ENCODE measurements at regions not wholly inside any gene's neighbourhood (a gene's known extent, or its start where the extent isn't known, plus 50 kb on each side); places are given as distances from the start of the nearest gene placed in this dataset.

GRCh38 chr20:60349418-60349817 is 391.2 kb downstream of the CDH26 start:
- Histone ChIP-seq H3K36me3 (no peaks in the 10 kb centered on the region), H3K4me1 (ENCODE audit: insufficient read depth) (no peaks in the 10 kb centered on the region), H3K27me3 (no peaks in the 10 kb centered on the region), H3K4me3 (no peak overlapping the region), H3K9me3 (no peaks in the 10 kb centered on the region), H3K27ac (no peak overlapping the region)
- intact Hi-C loops (cut with DNase I): no loop called here
- WGBS, 3 donors: 85 to 88% (median 85%) methylated on average over 11 of the region's 11 CpGs
- no peak for TF ChIP-seq POLR2A (IDR thresholded peaks at IDR 0.05)
- TF ChIP-seq CTCF (IDR thresholded peaks at IDR 0.05): no peak
- no peak for TF ChIP-seq EP300 (IDR thresholded peaks at IDR 0.05)
- DNase-seq: no peak

- no peak for TF ChIP-seq CTCF (IDR thresholded peaks at IDR 0.05)
- TF ChIP-seq POLR2A (IDR thresholded peaks at IDR 0.05): no peak
- TF ChIP-seq EP300 (IDR thresholded peaks at IDR 0.05): no peak
These were observed 393.8 kb downstream of the CDH26 start for GRCh38 chr20:60352017-60352416.

GRCh38 chr20:60352596-60352995 is 394.4 kb downstream of the CDH26 start:
- intact Hi-C loops (cut with DNase I): no loop called here
- H3K36me3 ChIP-seq: no peaks in the 10 kb centered on the region
- no peaks in the 10 kb centered on the region for H3K27me3 ChIP-seq
- no peaks in the 10 kb centered on the region for H3K4me1 ChIP-seq (ENCODE audit: insufficient read depth)
- H3K9me3 ChIP-seq: no peaks in the 10 kb centered on the region
- DNase-seq: no peak
- no peak overlapping the region for H3K4me3 ChIP-seq
- TF ChIP-seq CTCF (IDR thresholded peaks at IDR 0.05) (no peak), EP300 (IDR thresholded peaks at IDR 0.05) (no peak), POLR2A (IDR thresholded peaks at IDR 0.05) (no peak)
- WGBS, 3 donors: 75 to 85% (median 78%) methylated on average over 6 of the region's 6 CpGs
- no peak overlapping the region for H3K27ac ChIP-seq

More at GRCh38 chr20:60352017-60352416, 393.8 kb downstream of the CDH26 start:
- H3K27me3 ChIP-seq: no peaks in the 10 kb centered on the region
- H3K36me3 ChIP-seq: no peaks in the 10 kb centered on the region
- intact Hi-C loops (cut with DNase I): no loop called here
- no peak overlapping the region for H3K4me3 ChIP-seq
- no peaks in the 10 kb centered on the region for H3K9me3 ChIP-seq
- no peak overlapping the region for H3K27ac ChIP-seq
- H3K4me1 ChIP-seq (ENCODE audit: insufficient read depth): no peaks in the 10 kb centered on the region
- no peak for DNase-seq
- 92 to 95% (median 94%) methylated on average over 2 of the region's 2 CpGs for WGBS, 3 donors

- Histone ChIP-seq H3K36me3 (no peaks in the 10 kb centered on the region), H3K4me3 (no peak overlapping the region), H3K9me3 (no peaks in the 10 kb centered on the region), H3K27me3 (no peaks in the 10 kb centered on the region), H3K4me1 (ENCODE audit: insufficient read depth) (no peaks in the 10 kb centered on the region), H3K27ac (no peak overlapping the region)
- intact Hi-C loops (cut with DNase I): no loop called here
- no peak for DNase-seq
- 69 to 79% (median 72%) methylated on average over 5 of the region's 5 CpGs for whole genome bisulfite sequencing, 3 donors
- TF ChIP-seq EP300 (IDR thresholded peaks at IDR 0.05): no peak
- TF ChIP-seq CTCF (IDR thresholded peaks at IDR 0.05): no peak
- no peak for TF ChIP-seq POLR2A (IDR thresholded peaks at IDR 0.05)
These were observed 395.9 kb downstream of the CDH26 start for GRCh38 chr20:60354024-60354580.
